OCI-LY7 (cell line): ENCODE measurements at regions not wholly inside any gene's neighbourhood (a gene's known extent, or its start where the extent isn't known, plus 50 kb on each side); places are given as distances from the start of the nearest gene placed in this dataset.

Experiments used
- EZH2phosphoT487 ChIP-seq: fragments of 200-600 bp; sonication (generic); IDR thresholded peaks from 2 replicates; pipeline ENCODE4 v1.6.1; 2018; ENCODE audit warnings: low read depth, borderline replicate concordance, mild to moderate bottlenecking, mixed run types, antibody characterized with exemption, low read length, moderate library complexity, mixed read lengths
- TF ChIP-seq, protein P1 (sequence below): fragments of 200-600 bp; sonication (generic); conservative IDR thresholded peaks from 2 replicates; pipeline ENCODE4 v1.5.1; 2014; ENCODE audit warnings: mild to moderate bottlenecking, antibody characterized with exemption, low read length, moderate library complexity, mixed read lengths

DNA sequence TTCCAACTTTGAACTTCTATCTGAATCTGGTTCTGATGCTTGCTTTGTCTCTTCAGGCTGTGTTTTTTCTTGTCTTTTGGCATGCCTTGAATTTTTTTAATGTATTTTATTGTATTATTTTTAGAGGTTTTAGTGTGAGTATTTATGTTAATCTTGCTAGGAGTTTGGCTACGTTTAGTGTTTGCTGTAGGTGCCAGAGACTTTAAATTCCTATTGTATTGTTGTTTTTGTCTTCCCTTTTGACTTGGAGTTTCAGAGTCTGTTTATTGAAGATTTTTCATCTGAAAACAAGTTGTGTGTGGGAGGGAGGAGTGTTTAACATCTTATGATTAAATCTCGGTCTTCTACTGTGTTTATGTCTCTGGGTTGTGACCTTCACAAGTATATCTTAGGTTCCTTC is 956.8 kb downstream of the TLE1 start:
- no peak for TF ChIP-seq EZH2phosphoT487
- TF ChIP-seq, protein P1, sequence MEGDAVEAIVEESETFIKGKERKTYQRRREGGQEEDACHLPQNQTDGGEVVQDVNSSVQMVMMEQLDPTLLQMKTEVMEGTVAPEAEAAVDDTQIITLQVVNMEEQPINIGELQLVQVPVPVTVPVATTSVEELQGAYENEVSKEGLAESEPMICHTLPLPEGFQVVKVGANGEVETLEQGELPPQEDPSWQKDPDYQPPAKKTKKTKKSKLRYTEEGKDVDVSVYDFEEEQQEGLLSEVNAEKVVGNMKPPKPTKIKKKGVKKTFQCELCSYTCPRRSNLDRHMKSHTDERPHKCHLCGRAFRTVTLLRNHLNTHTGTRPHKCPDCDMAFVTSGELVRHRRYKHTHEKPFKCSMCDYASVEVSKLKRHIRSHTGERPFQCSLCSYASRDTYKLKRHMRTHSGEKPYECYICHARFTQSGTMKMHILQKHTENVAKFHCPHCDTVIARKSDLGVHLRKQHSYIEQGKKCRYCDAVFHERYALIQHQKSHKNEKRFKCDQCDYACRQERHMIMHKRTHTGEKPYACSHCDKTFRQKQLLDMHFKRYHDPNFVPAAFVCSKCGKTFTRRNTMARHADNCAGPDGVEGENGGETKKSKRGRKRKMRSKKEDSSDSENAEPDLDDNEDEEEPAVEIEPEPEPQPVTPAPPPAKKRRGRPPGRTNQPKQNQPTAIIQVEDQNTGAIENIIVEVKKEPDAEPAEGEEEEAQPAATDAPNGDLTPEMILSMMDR = no peak
